ENCODE measurements at regions not wholly inside any gene's neighbourhood (a gene's known extent, or its start where the extent isn't known, plus 50 kb on each side); places are given as distances from the start of the nearest gene placed in this dataset.

GRCh38 chr4:165744370-165744769 is 128.7 kb upstream of the TLL1 start:
- TF ChIP-seq CTCF (IDR thresholded peaks at IDR 0.05) (no peak), ZFX (IDR thresholded peaks at IDR 0.05; ENCODE audit: borderline replicate concordance) (no peak)

GRCh38 chr4:165748321-165748720 is 124.7 kb upstream of the TLL1 start:
- no peak overlapping the region for H3K27ac ChIP-seq
- no peak for TF ChIP-seq CTCF (IDR thresholded peaks at IDR 0.05)
- TF ChIP-seq ZFX (IDR thresholded peaks at IDR 0.05; ENCODE audit: borderline replicate concordance) = no peak

More at GRCh38 chr4:165744370-165744769, 128.7 kb upstream of the TLL1 start:
- H3K27ac ChIP-seq = no peak overlapping the region

GRCh38 chr4:165751882-165752281 is 121.2 kb upstream of the TLL1 start:
- H3K27ac ChIP-seq = no peak overlapping the region
- TF ChIP-seq ZFX (IDR thresholded peaks at IDR 0.05; ENCODE audit: borderline replicate concordance) (no peak), CTCF (IDR thresholded peaks at IDR 0.05) (no peak)

GRCh38 chr4:165754664-165755063 is 118.4 kb upstream of the TLL1 start:
- TF ChIP-seq CTCF (IDR thresholded peaks at IDR 0.05) (no peak), ZFX (IDR thresholded peaks at IDR 0.05; ENCODE audit: borderline replicate concordance) (no peak)
- no peak overlapping the region for H3K27ac ChIP-seq

GRCh38 chr4:165756836-165757235 is 116.2 kb upstream of the TLL1 start:
- no peak overlapping the region for H3K27ac ChIP-seq
- TF ChIP-seq CTCF (IDR thresholded peaks at IDR 0.05) = no peak
- no peak for TF ChIP-seq ZFX (IDR thresholded peaks at IDR 0.05; ENCODE audit: borderline replicate concordance)

- no peak overlapping the region for H3K27ac ChIP-seq
- TF ChIP-seq ZFX (IDR thresholded peaks at IDR 0.05; ENCODE audit: borderline replicate concordance) = no peak
- no peak for TF ChIP-seq CTCF (IDR thresholded peaks at IDR 0.05)
Observed at GRCh38 chr4:165757451-165757850, 115.6 kb upstream of the TLL1 start.

GRCh38 chr4:165758086-165758485 is 115.0 kb upstream of the TLL1 start:
- no peak overlapping the region for H3K27ac ChIP-seq
- TF ChIP-seq CTCF (IDR thresholded peaks at IDR 0.05) (no peak), ZFX (IDR thresholded peaks at IDR 0.05; ENCODE audit: borderline replicate concordance) (no peak)
